ENCODE measurements at regions not wholly inside any gene's neighbourhood (a gene's known extent, or its start where the extent isn't known, plus 50 kb on each side); places are given as distances from the start of the nearest gene placed in this dataset.
"Not testable (repeated sequence)": the region's sequence is repeated elsewhere in the genome, so short reads cannot be mapped to it uniquely, and the experiment has no call there.

- RAD21 ChIA-PET (ENCODE audit: low non-redundant PET in 1 of 2, low total read pairs in 2 of 2, uncharacterized antibody in 2 of 2, unreplicated experiment in 2 of 2), result no interaction called here
- no peak for DNase-seq (ENCODE audit: low read depth, low spot score)
- H3K4me3 ChIP-seq (replicated peaks in 1 of 2; ENCODE audit: low read depth in 1 of 2, low read length in 2 of 2), result no peak overlapping the region
- H3K9ac ChIP-seq (ENCODE audit: low read length), result no peak overlapping the region
- H3K27me3 ChIP-seq (ENCODE audit: insufficient read depth, low read length), result no peaks in the 10 kb centered on the region
- BruUV-seq (replicated peaks), result no TSS peak
- no peaks in the 10 kb centered on the region for H3K9me3 ChIP-seq (ENCODE audit: control insufficient read depth in 1 of 2, insufficient read depth in 1 of 2, low read depth in 1 of 2, low read length in 2 of 2)
- H2AFZ ChIP-seq (ENCODE audit: low read depth, low read length, poor library complexity, severe bottlenecking), result no peak overlapping the region
- no peaks in the 10 kb centered on the region for H3K36me3 ChIP-seq (ENCODE audit: control insufficient read depth in 1 of 2, insufficient read depth in 2 of 2, low read length in 2 of 2)
- ATAC-seq, result no peak
- CTCF ChIA-PET, result no interaction called here
- no peaks in the 10 kb centered on the region for H4K20me1 ChIP-seq (ENCODE audit: insufficient read depth)
- H3K4me2 ChIP-seq (ENCODE audit: low read length), result no peak overlapping the region
- no peaks in the 10 kb centered on the region for H3K9me2 ChIP-seq (ENCODE audit: insufficient read depth)
- H3K79me2 ChIP-seq (ENCODE audit: insufficient read depth, low read length), result no peaks in the 10 kb centered on the region
- POLR2A ChIA-PET, result no interaction called here
- no peaks in the 10 kb centered on the region; a peak in 1 of 4 replicates for H3K4me1 ChIP-seq (ENCODE audit: control insufficient read depth in 1 of 2, insufficient read depth in 2 of 2, low read length in 2 of 2)
- no peak overlapping the region for H3K27ac ChIP-seq (ENCODE audit: low read depth, low read length)
- TF ChIP-seq SP1 (IDR thresholded peaks at IDR 0.05; ENCODE audit: low read depth), result no peak
- TF ChIP-seq POLR2A (IDR thresholded peaks at IDR 0.05; ENCODE audit: borderline replicate concordance, extremely low read depth, insufficient read depth, insufficient read length), result no peak
- TF ChIP-seq ZNF274 (IDR thresholded peaks at IDR 0.05; ENCODE audit: low read depth, low read length), result no peak
- TF ChIP-seq, protein P1, sequence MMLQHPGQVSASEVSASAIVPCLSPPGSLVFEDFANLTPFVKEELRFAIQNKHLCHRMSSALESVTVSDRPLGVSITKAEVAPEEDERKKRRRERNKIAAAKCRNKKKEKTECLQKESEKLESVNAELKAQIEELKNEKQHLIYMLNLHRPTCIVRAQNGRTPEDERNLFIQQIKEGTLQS (IDR thresholded peaks at IDR 0.05), result no peak
- intact Hi-C loops (cut with micrococcal nuclease), result no loop called here
Observed at GRCh38 chr1:221998186-221998612, 256.3 kb upstream of the DUSP10 start.

GRCh38 chr1:221997012-221997411, 255.1 kb upstream of the DUSP10 start:
- ATAC-seq, result 0 out of 2 replicates have a peak, but pooled peaks have one; percentile 22
- H3K9ac ChIP-seq (ENCODE audit: low read length); H2AFZ ChIP-seq (ENCODE audit: low read depth, low read length, poor library complexity, severe bottlenecking); H4K20me1 ChIP-seq (ENCODE audit: insufficient read depth); intact Hi-C loops (cut with micrococcal nuclease); RAD21 ChIA-PET (ENCODE audit: low non-redundant PET in 1 of 2, low total read pairs in 2 of 2, uncharacterized antibody in 2 of 2, unreplicated experiment in 2 of 2); POLR2A ChIA-PET; H3K36me3 ChIP-seq (ENCODE audit: control insufficient read depth in 1 of 2, insufficient read depth in 2 of 2, low read length in 2 of 2); H3K4me3 ChIP-seq (replicated peaks in 1 of 2; ENCODE audit: low read depth in 1 of 2, low read length in 2 of 2); H3K27ac ChIP-seq (ENCODE audit: low read depth, low read length); H3K79me2 ChIP-seq (ENCODE audit: insufficient read depth, low read length); H3K4me2 ChIP-seq (ENCODE audit: low read length); H3K27me3 ChIP-seq (ENCODE audit: insufficient read depth, low read length); H3K9me3 ChIP-seq (ENCODE audit: control insufficient read depth in 1 of 2, insufficient read depth in 1 of 2, low read depth in 1 of 2, low read length in 2 of 2); H3K9me2 ChIP-seq (ENCODE audit: insufficient read depth); H3K4me1 ChIP-seq (ENCODE audit: control insufficient read depth in 1 of 2, insufficient read depth in 2 of 2, low read length in 2 of 2); CTCF ChIA-PET; BruUV-seq (replicated peaks): not testable (repeated sequence)
- DNase-seq (ENCODE audit: low read depth, low spot score), result peak; percentile 12

All from HCT116 (cell line).